ENCODE measurements at regions not wholly inside any gene's neighbourhood (a gene's known extent, or its start where the extent isn't known, plus 50 kb on each side); places are given as distances from the start of the nearest gene placed in this dataset.
"Not testable (repeated sequence)": the region's sequence is repeated elsewhere in the genome, so short reads cannot be mapped to it uniquely, and the experiment has no call there.

- not testable (repeated sequence) for ATAC-seq
These were observed 84.3 kb downstream of the IRS2 start for GRCh38 chr13:109702030-109702597.

GRCh38 chr13:109700176-109700575, 86.2 kb downstream of the IRS2 start:
- ATAC-seq = peak; percentile 58

GRCh38 chr13:109699628-109700071, 86.7 kb downstream of the IRS2 start:
- ATAC-seq = no peak

- no peak for ATAC-seq
These were observed 87.6 kb downstream of the IRS2 start for GRCh38 chr13:109698779-109699178.

- no peak for ATAC-seq
These were observed 88.4 kb downstream of the IRS2 start for GRCh38 chr13:109697936-109698335.

GRCh38 chr13:109695402-109696190, 90.8 kb downstream of the IRS2 start:
- no peak for ATAC-seq

GRCh38 chr13:109694972-109695371, 91.4 kb downstream of the IRS2 start:
- ATAC-seq = no peak

GRCh38 chr13:109693213-109693612, 93.2 kb downstream of the IRS2 start:
- ATAC-seq = no peak

- ATAC-seq = no peak
These were observed 94.7 kb downstream of the IRS2 start for GRCh38 chr13:109691689-109692088.

- ATAC-seq = no peak
These were observed 98.6 kb downstream of the IRS2 start for GRCh38 chr13:109687559-109688448.

GRCh38 chr13:109685203-109685602, 101.2 kb downstream of the IRS2 start:
- ATAC-seq = no peak

GRCh38 chr13:109684824-109685202, 101.6 kb downstream of the IRS2 start:
- peak; percentile 25 for ATAC-seq

GRCh38 chr13:109684084-109684823, 102.1 kb downstream of the IRS2 start:
- ATAC-seq = peak; percentile 90

GRCh38 chr13:109682534-109683244, 103.7 kb downstream of the IRS2 start:
- no peak for ATAC-seq

- no peak for ATAC-seq
These were observed 105.5 kb downstream of the IRS2 start for GRCh38 chr13:109680930-109681329.

- no peak for ATAC-seq
These were observed 106.1 kb downstream of the IRS2 start for GRCh38 chr13:109680288-109680687.

GRCh38 chr13:109678459-109678858, 107.9 kb downstream of the IRS2 start:
- no peak for ATAC-seq

- ATAC-seq = no peak
These were observed 109.2 kb downstream of the IRS2 start for GRCh38 chr13:109677206-109677605.

GRCh38 chr13:109673477-109673876, 112.9 kb downstream of the IRS2 start:
- no peak for ATAC-seq

GRCh38 chr13:109672545-109672944, 113.8 kb downstream of the IRS2 start:
- no peak for ATAC-seq

GRCh38 chr13:109671919-109672318, 114.5 kb downstream of the IRS2 start:
- no peak for ATAC-seq

- ATAC-seq = no peak
These were observed 115.6 kb downstream of the IRS2 start for GRCh38 chr13:109670776-109671175.

All from esophagus mucosa (tissue), 1 donor.